Body of pancreas (tissue), 4 donors: ENCODE measurements at regions not wholly inside any gene's neighbourhood (a gene's known extent, or its start where the extent isn't known, plus 50 kb on each side); places are given as distances from the start of the nearest gene placed in this dataset.

ENCODE experiments used
- ATAC-seq: fragments of 150-250 bp; one replicate; pipeline ENCODE4 v1.9.1; 2016
- DNase-seq, 4 donors: peaks; one replicate each; pipeline ENCODE4 v3.0.0-alpha.2; 2019
- H3K27ac ChIP-seq, 4 donors: fragments of 200-600 bp; sonication (generic); 1 replicate in 3 of 4; 2 replicates in 1 of 4; pipeline versions ENCODE4 v1.5.1 to v1.6.1; 2016 to 2019; ENCODE audit warnings: mild to moderate bottlenecking in 1 of 4, mixed read lengths in 1 of 4, moderate library complexity in 1 of 4
- H3K27me3 ChIP-seq, 2 donors: fragments of 200-600 bp; sonication (generic); one replicate each; pipeline ENCODE4 v1.6.0; 2016; ENCODE audit warnings: mild to moderate bottlenecking in 1 of 2
- H3K36me3 ChIP-seq, 2 donors: fragments of 200-600 bp; sonication (generic); replicated peaks in 1 of 2; 2 replicates each; pipeline ENCODE4 v1.5.1; 2016; ENCODE audit warnings: low read depth in 2 of 2; ENCODE audit not compliant: insufficient read depth in 1 of 2
- H3K4me1 ChIP-seq: fragments of 200-600 bp; sonication (generic); one replicate; pipeline ENCODE4 v1.6.0; 2016
- H3K4me3 ChIP-seq, 2 donors: fragments of 200-600 bp; sonication (generic); 1 replicate in 1 of 2; 2 replicates in 1 of 2; pipeline ENCODE4 v1.5.1; 2016 to 2019
- H3K9me3 ChIP-seq, 3 donors: fragments of 200-600 bp; sonication (generic); 1 replicate in 2 of 3; 2 replicates in 1 of 3; pipeline ENCODE4 v1.5.1; 2016
- CTCF ChIP-seq, 7 experiments: fragments of 450-650 bp in 4 of 7; fragments of 200-600 bp in 3 of 7; sonication (generic) in 3 of 7; IDR thresholded peaks; one replicate each; pipeline ENCODE4 v1.5.1; 2016 to 2019; ENCODE audit warnings: antibody characterized with exemption in 7 of 7
- POLR2A ChIP-seq, 3 donors: fragments of 450-650 bp; IDR thresholded peaks; one replicate each; pipeline ENCODE4 v1.6.1; 2016; ENCODE audit warnings: antibody characterized with exemption in 3 of 3, mild to moderate bottlenecking in 2 of 3
- WGBS, 2 donors: methylation state at CpG; one replicate each; pipeline ENCODE4 v1.1.5; 2017; 5-methylcytosine and 5-hydroxymethylcytosine counted together
- intact Hi-C: fragments of 100-400 bp; cut with DNase I; formaldehyde crosslinking; loops from one replicate; pipeline ENCODE4 v1.15.1; 2023

- Histone ChIP-seq H3K27me3 (no peaks in the 10 kb centered on the region), H3K36me3 (no peaks in the 10 kb centered on the region), H3K27ac (no peak overlapping the region), H3K4me1 (peaks cover 16% of the 10 kb centered on the region), H3K9me3 (no peaks in the 10 kb centered on the region), H3K4me3 (no peak overlapping the region)
- TF ChIP-seq CTCF (IDR thresholded peaks at IDR 0.05) = no peak
- TF ChIP-seq POLR2A (IDR thresholded peaks at IDR 0.05) = no peak
- DNase-seq (no peak), ATAC-seq (no peak)
- intact Hi-C loops = no loop called here
- WGBS, 2 donors = 65 to 78% methylated on average over 11 to 12 of the region's 12 CpGs
Observed at GRCh38 chr13:112209266-112209665, 142.3 kb downstream of the SOX1 start.

GRCh38 chr13:112209711-112210110 is 142.8 kb downstream of the SOX1 start:
- no peak overlapping the region for H3K4me3 ChIP-seq
- 75 to 85% methylated on average over 4 to 6 of the region's 9 CpGs for WGBS, 2 donors
- ATAC-seq = no peak
- H3K27me3 ChIP-seq = no peaks in the 10 kb centered on the region
- no peak overlapping the region for H3K27ac ChIP-seq
- DNase-seq = no peak
- H3K36me3 ChIP-seq = no peaks in the 10 kb centered on the region
- intact Hi-C loops = no loop called here
- no peak for TF ChIP-seq POLR2A (IDR thresholded peaks at IDR 0.05)
- TF ChIP-seq CTCF (IDR thresholded peaks at IDR 0.05) = no peak
- H3K4me1 ChIP-seq = peaks cover 16% of the 10 kb centered on the region
- no peaks in the 10 kb centered on the region for H3K9me3 ChIP-seq

GRCh38 chr13:112210371-112210770 is 143.4 kb downstream of the SOX1 start:
- H3K4me1 ChIP-seq = peaks cover 13% of the 10 kb centered on the region
- H3K9me3 ChIP-seq = no peaks in the 10 kb centered on the region
- H3K27ac ChIP-seq = no peak overlapping the region
- H3K4me3 ChIP-seq = no peak overlapping the region
- no peak for TF ChIP-seq CTCF (IDR thresholded peaks at IDR 0.05)
- TF ChIP-seq POLR2A (IDR thresholded peaks at IDR 0.05) = no peak
- H3K27me3 ChIP-seq = no peaks in the 10 kb centered on the region
- H3K36me3 ChIP-seq = no peaks in the 10 kb centered on the region
- 49 to 61% methylated on average over 10 to 11 of the region's 11 CpGs for WGBS, 2 donors
- ATAC-seq = no peak
- intact Hi-C loops = no loop called here
- no peak for DNase-seq

GRCh38 chr13:112212533-112212932 is 145.6 kb downstream of the SOX1 start:
- WGBS, 2 donors = 59 to 64% methylated on average over 5 of the region's 5 CpGs
- DNase-seq (no peak), ATAC-seq (no peak)
- no peak overlapping the region for H3K4me3 ChIP-seq
- TF ChIP-seq POLR2A (IDR thresholded peaks at IDR 0.05) (no peak), CTCF (IDR thresholded peaks at IDR 0.05) (no peak)
- no peak overlapping the region for H3K27ac ChIP-seq
- no peaks in the 10 kb centered on the region for H3K36me3 ChIP-seq
- intact Hi-C loops = no loop called here
- H3K9me3 ChIP-seq = no peaks in the 10 kb centered on the region
- no peaks in the 10 kb centered on the region for H3K27me3 ChIP-seq
- peaks cover 12% of the 10 kb centered on the region for H3K4me1 ChIP-seq

- intact Hi-C loops = no loop called here
- Histone ChIP-seq H3K9me3 (no peaks in the 10 kb centered on the region), H3K4me1 (peaks cover 12% of the 10 kb centered on the region), H3K36me3 (no peaks in the 10 kb centered on the region), H3K27me3 (no peaks in the 10 kb centered on the region), H3K27ac (peak overlapping the region in 2 of 4 donors; percentile 47 to 66), H3K4me3 (no peak overlapping the region)
- DNase-seq (peak; percentile 70 to 82 (median 79)), ATAC-seq (peak; percentile 92)
- TF ChIP-seq CTCF (IDR thresholded peaks at IDR 0.05) (peak in 4 of 7 experiments; percentile 13 to 23 (median 17)), POLR2A (IDR thresholded peaks at IDR 0.05) (no peak)
- WGBS, 2 donors = 57 to 59% methylated on average over 21 of the region's 24 CpGs
Observed at GRCh38 chr13:112213467-112214255, 146.7 kb downstream of the SOX1 start.
